Lung (tissue), 11 donors: ENCODE measurements at regions not wholly inside any gene's neighbourhood (a gene's known extent, or its start where the extent isn't known, plus 50 kb on each side); places are given as distances from the start of the nearest gene placed in this dataset.
A peak's percentile ranks its signal among the peaks of the same experiment; 100 is the strongest.

Experiments used
- ATAC-seq: fragments of 200-7000 bp; cut with Tn5 transposase; one replicate; pipeline ENCODE4 v1.9.1; 2020; ENCODE audit warnings: moderate number of reproducible peaks; ENCODE audit not compliant: insufficient read depth, low FRiP score
- DNase-seq, 3 donors: peaks; one replicate each; pipeline ENCODE4 v3.0.0-alpha.2; 2013 to 2017
- H3K27ac ChIP-seq, 2 donors: one replicate each; pipeline ENCODE4 v1.5.1; 2013; ENCODE audit warnings: mild to moderate bottlenecking in 2 of 2, moderate library complexity in 2 of 2, control low read depth in 1 of 2, inconsistent platforms in 1 of 2, low read depth in 1 of 2, low read length in 1 of 2
- H3K27me3 ChIP-seq, 3 donors: one replicate each; pipeline ENCODE4 v1.5.1; 2013; ENCODE audit warnings: low read length in 2 of 3; ENCODE audit not compliant: control insufficient read depth in 3 of 3, insufficient read depth in 3 of 3
- H3K36me3 ChIP-seq, 4 donors: one replicate each; pipeline ENCODE4 v1.5.1; 2013; ENCODE audit warnings: low read length in 4 of 4, mild to moderate bottlenecking in 1 of 4, moderate library complexity in 1 of 4; ENCODE audit not compliant: control insufficient read depth in 4 of 4, insufficient read depth in 4 of 4
- H3K4me1 ChIP-seq, 5 donors: one replicate each; pipeline ENCODE4 v1.5.1; 2013; ENCODE audit warnings: low read length in 5 of 5, mild to moderate bottlenecking in 2 of 5, moderate library complexity in 1 of 5; ENCODE audit not compliant: control insufficient read depth in 5 of 5, insufficient read depth in 5 of 5
- H3K4me3 ChIP-seq: one replicate; pipeline ENCODE4 v1.5.1; 2013; ENCODE audit warnings: mild to moderate bottlenecking, control low read depth, moderate library complexity
- H3K9ac ChIP-seq, 2 donors: one replicate each; pipeline ENCODE4 v1.5.1; 2013; ENCODE audit warnings: low read length in 2 of 2, control low read depth in 1 of 2; ENCODE audit not compliant: insufficient read depth in 1 of 2
- H3K9me3 ChIP-seq, 4 donors: one replicate each; pipeline ENCODE4 v1.5.1; 2013; ENCODE audit warnings: low read length in 3 of 4, mild to moderate bottlenecking in 1 of 4, moderate library complexity in 1 of 4; ENCODE audit not compliant: control insufficient read depth in 4 of 4, insufficient read depth in 3 of 4
- WGBS, 2 donors: extraction: QIAGEN DNeasy Blood & Tissue Kit; methylation state at CpG; one replicate each; pipeline ENCODE4 v1.1.7; 2013; 5-methylcytosine and 5-hydroxymethylcytosine counted together
- TF ChIP-seq, protein P1 (sequence below): IDR thresholded peaks from 2 replicates; pipeline ENCODE4 v1.5.1; 2012; ENCODE audit warnings: mild to moderate bottlenecking; ENCODE audit errors: control extremely low read depth, extremely low read depth
- donor health status: control.
- donor health status: control.
- donor health status: Bipolar disorder and iron deficiency.
- donor health status: healthy.
- donor health status: DM: yes; HTN: yes; CAD: no.

DNA sequence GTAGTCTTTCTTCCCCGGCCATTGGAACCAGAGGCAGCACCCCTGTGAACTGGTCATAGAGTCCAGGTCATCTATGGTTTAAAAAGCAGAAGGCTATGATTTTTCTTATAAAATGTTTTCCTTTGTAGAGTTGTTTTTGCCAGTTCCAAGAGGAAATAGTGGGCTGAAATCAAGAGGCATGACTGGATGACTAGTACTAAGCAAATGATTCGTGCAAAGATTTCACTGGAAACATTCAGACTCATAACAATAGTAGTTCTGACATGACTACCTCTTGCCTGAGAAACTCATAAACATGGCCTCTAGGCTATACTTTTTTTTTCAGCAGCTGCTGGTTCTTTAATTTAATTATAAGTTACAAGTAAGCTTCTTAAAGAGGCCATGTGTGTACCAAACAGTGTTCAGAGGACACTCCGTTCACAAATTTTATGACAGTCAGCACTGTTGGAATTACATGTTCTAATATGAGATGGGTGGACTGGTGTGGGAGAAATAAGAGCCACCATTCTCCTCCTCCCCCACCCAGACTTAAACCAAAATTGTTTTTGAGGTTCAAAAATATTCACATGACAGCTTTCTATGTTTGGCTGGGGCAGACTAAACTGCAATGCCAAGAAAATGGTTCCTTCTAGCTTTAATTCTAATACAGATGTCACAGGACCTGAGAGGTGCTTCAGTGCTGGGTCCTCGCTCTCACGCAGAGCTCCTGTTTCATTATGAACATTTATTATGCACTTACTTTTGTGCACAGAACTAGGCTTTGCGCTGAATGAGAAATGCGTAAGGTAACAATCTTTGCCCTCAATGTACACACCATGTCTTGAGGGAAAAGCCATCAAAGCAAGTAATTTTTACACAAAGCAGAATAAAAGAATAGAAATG lies 147.5 kb downstream of the ZC3H11B start:
- ATAC-seq (no peak), DNase-seq (no peak)
- Histone ChIP-seq H3K27ac (no peak overlapping the region), H3K27me3 (no peaks in the 10 kb centered on the region), H3K4me1 (peaks cover 0 to 31% (median 4%) of the 10 kb centered on the region in 5 donors), H3K4me3 (no peak overlapping the region), H3K9ac (no peak overlapping the region), H3K9me3 (no peaks in the 10 kb centered on the region), H3K36me3 (no peaks in the 10 kb centered on the region)
- TF ChIP-seq, protein P1, sequence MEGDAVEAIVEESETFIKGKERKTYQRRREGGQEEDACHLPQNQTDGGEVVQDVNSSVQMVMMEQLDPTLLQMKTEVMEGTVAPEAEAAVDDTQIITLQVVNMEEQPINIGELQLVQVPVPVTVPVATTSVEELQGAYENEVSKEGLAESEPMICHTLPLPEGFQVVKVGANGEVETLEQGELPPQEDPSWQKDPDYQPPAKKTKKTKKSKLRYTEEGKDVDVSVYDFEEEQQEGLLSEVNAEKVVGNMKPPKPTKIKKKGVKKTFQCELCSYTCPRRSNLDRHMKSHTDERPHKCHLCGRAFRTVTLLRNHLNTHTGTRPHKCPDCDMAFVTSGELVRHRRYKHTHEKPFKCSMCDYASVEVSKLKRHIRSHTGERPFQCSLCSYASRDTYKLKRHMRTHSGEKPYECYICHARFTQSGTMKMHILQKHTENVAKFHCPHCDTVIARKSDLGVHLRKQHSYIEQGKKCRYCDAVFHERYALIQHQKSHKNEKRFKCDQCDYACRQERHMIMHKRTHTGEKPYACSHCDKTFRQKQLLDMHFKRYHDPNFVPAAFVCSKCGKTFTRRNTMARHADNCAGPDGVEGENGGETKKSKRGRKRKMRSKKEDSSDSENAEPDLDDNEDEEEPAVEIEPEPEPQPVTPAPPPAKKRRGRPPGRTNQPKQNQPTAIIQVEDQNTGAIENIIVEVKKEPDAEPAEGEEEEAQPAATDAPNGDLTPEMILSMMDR = no peak
- WGBS, 2 donors = 91 to 95% methylated on average over 7 of the region's 7 CpGs

DNA sequence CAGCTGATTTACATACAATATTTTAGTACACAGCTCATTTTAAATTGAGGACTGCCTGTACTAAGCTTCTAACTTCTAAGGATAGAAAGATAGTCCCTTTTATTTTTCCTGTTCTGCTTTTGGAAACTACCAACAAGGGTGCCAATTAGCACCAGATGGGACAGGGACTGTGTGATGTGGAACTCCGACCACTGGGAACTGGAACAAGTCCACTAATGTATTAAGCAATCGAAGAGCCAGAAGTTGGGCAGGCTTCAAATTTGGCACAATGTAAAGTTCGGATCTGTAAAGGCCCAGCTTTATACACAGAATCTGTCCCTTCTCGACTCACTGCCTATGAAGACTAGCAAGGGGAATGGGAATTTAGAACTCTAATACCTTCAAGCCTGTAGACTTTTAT lies 149.3 kb downstream of the ZC3H11B start:
- WGBS, 2 donors = 80 to 84% methylated on average over 4 of the region's 4 CpGs
- H3K27me3 ChIP-seq = no peaks in the 10 kb centered on the region

DNA sequence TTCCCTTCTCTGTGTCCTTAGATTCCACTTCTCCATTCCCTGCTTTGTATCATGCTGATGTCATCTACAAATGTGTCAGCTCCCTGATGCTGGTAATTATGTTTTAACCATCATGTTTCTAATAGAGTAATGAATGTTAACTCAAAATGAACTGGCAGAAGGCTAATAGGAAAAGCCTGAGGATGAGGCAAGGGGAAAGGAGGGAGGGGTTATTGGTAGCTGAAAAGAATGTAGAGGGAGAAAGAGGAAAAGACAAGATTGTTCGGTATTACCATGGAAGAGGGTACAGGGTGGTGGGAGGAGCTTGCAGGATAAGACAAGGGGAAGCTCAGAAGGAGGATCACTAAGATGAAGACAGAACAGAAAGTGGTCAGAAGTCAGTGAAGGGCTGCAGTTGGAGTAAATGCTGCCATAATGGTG lies 150.9 kb downstream of the ZC3H11B start:
- TF ChIP-seq, protein P1 = no peak
- Histone ChIP-seq H3K27me3 (no peaks in the 10 kb centered on the region), H3K4me3 (no peak overlapping the region), H3K9ac (no peak overlapping the region), H3K4me1 (peaks cover 0 to 38% (median 4%) of the 10 kb centered on the region in 5 donors), H3K9me3 (no peaks in the 10 kb centered on the region), H3K27ac (no peak overlapping the region), H3K36me3 (no peaks in the 10 kb centered on the region)
- DNase-seq (no peak), ATAC-seq (no peak)
- 71 to 83% methylated on average over 1 of the region's 1 CpG for WGBS, 2 donors

More for the DNA sequence above, 149.3 kb downstream of the ZC3H11B start:
- DNase-seq (peak in 2 of 3 donors; percentile 43 to 74), ATAC-seq (no peak)
- TF ChIP-seq, protein P1 = no peak
- no peak overlapping the region for H3K4me3 ChIP-seq
- no peak overlapping the region for H3K9ac ChIP-seq
- no peak overlapping the region for H3K27ac ChIP-seq
- no peaks in the 10 kb centered on the region for H3K36me3 ChIP-seq
- no peaks in the 10 kb centered on the region for H3K9me3 ChIP-seq
- H3K4me1 ChIP-seq = peaks cover 0 to 42% (median 4%) of the 10 kb centered on the region in 5 donors
